Smooth muscle cell (in vitro differentiated cells): ENCODE measurements at regions not wholly inside any gene's neighbourhood (a gene's known extent, or its start where the extent isn't known, plus 50 kb on each side); places are given as distances from the start of the nearest gene placed in this dataset.

Experiments used
- DNase-seq: peaks from one replicate; lab custom pipeline; 2025; ENCODE audit not compliant: unreplicated experiment; lab: John Stamatoyannopoulos, UW
- H2AFZ ChIP-seq: fragments of 200-600 bp; sonication (generic); 2 replicates; pipeline ENCODE4 v1.6.0; 2016; ENCODE audit warnings: antibody characterized with exemption, low read depth, mild to moderate bottlenecking
- H3F3A ChIP-seq: fragments of 200-600 bp; sonication (generic); 2 replicates; pipeline ENCODE4 v1.6.0; 2017; ENCODE audit warnings: antibody characterized with exemption, low read depth
- H3K27ac ChIP-seq: fragments of 200-600 bp; sonication (generic); 2 replicates; pipeline ENCODE4 v1.5.1; 2016; ENCODE audit warnings: low read depth, mild to moderate bottlenecking
- H3K27me3 ChIP-seq: fragments of 200-600 bp; sonication (generic); 2 replicates; pipeline ENCODE4 v1.6.1; 2016; ENCODE audit warnings: low read depth, mild to moderate bottlenecking
- H3K36me3 ChIP-seq: fragments of 200-600 bp; sonication (generic); 2 replicates; pipeline ENCODE4 v1.5.1; 2016; ENCODE audit warnings: low read depth
- H3K4me1 ChIP-seq: fragments of 200-600 bp; sonication (generic); 2 replicates; pipeline ENCODE4 v1.5.1; 2016; ENCODE audit warnings: low read depth
- H3K4me2 ChIP-seq: fragments of 200-600 bp; sonication (generic); 2 replicates; pipeline ENCODE4 v1.6.0; 2016; ENCODE audit warnings: mild to moderate bottlenecking
- H3K4me3 ChIP-seq: fragments of 200-600 bp; sonication (generic); 2 replicates; pipeline ENCODE4 v1.5.1; 2016; ENCODE audit warnings: mild to moderate bottlenecking
- H3K79me2 ChIP-seq: fragments of 200-600 bp; sonication (generic); 2 replicates; pipeline ENCODE4 v1.6.0; 2016; ENCODE audit warnings: low read depth, mild to moderate bottlenecking
- H3K9ac ChIP-seq: fragments of 200-600 bp; sonication (generic); 2 replicates; pipeline ENCODE4 v1.6.0; 2016; ENCODE audit warnings: low read depth
- H3K9me3 ChIP-seq: fragments of 200-600 bp; sonication (generic); replicated peaks from 2 replicates; pipeline ENCODE4 v1.5.1; 2016; ENCODE audit warnings: low read depth
- H4K20me1 ChIP-seq: fragments of 200-600 bp; sonication (generic); 2 replicates; pipeline ENCODE4 v1.6.0; 2016; ENCODE audit warnings: low read depth
- WGBS: methylation state at CpG from one replicate; pipeline ENCODE4 v1.1.7; 2016; ENCODE audit warnings: low lambda C conversion rate; 5-methylcytosine and 5-hydroxymethylcytosine counted together
- TF ChIP-seq, protein P1 (sequence below): fragments of 200-600 bp; sonication (generic); IDR thresholded peaks from 2 replicates; pipeline ENCODE4 v1.5.1; 2017; ENCODE audit warnings: borderline replicate concordance, mild to moderate bottlenecking, antibody characterized with exemption; ENCODE audit not compliant: insufficient read depth, poor library complexity, severe bottlenecking

DNA sequence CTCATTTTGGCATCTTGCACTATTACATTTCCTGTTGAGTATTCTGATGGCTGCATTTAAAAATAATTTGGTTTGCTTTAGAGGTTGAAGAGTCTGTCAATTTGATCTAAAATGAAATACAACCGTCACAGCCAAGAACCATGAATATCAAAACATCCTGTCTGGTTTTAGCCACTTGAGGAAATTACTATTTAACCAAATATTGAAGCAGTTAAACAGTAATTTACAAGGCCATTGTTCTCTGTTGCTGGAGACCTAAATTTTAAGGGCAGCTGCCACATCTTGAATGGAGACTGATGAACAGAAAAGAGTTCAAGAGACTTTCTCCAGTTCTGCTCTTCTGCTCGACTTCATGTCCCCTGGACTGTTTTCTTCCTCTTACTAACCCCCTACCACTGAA is 549.4 kb downstream of the LRRC70 start:
- H3K9ac ChIP-seq: no peak overlapping the region

DNA sequence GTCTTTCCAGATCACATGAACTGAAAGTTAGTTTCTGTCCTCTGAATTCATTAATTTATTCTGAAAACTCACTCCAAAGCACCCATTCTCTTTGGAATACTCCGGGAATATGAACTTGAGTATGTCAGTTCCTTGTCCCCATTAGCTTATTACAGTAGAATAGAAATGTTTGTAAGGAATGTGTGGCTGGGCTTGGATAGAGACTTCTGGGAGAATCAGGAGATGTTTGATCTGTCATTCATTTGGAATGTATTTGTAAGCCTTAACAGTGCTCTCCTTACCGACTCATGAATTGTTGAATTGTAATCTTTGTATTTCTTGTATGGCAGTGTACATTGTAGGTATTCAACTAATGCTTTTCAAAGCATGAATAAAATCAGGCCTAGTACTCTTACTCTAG is 548.4 kb downstream of the LRRC70 start:
- Histone ChIP-seq H3K79me2 (no peaks in the 10 kb centered on the region), H3K4me2 (peak overlapping the region; percentile 53), H3K9me3 (no peaks in the 10 kb centered on the region), H3K4me1 (peaks cover 4% of the 10 kb centered on the region), H3K27me3 (no peaks in the 10 kb centered on the region), H4K20me1 (no peaks in the 10 kb centered on the region), H3K36me3 (no peaks in the 10 kb centered on the region), H3K9ac (no peak overlapping the region), H2AFZ (peak overlapping the region; percentile 75), H3K4me3 (no peak overlapping the region), H3F3A (no peaks in the 10 kb centered on the region), H3K27ac (peak overlapping the region; percentile 65)
- 50% methylated on average over 2 of the region's 2 CpGs for WGBS
- TF ChIP-seq, protein P1, sequence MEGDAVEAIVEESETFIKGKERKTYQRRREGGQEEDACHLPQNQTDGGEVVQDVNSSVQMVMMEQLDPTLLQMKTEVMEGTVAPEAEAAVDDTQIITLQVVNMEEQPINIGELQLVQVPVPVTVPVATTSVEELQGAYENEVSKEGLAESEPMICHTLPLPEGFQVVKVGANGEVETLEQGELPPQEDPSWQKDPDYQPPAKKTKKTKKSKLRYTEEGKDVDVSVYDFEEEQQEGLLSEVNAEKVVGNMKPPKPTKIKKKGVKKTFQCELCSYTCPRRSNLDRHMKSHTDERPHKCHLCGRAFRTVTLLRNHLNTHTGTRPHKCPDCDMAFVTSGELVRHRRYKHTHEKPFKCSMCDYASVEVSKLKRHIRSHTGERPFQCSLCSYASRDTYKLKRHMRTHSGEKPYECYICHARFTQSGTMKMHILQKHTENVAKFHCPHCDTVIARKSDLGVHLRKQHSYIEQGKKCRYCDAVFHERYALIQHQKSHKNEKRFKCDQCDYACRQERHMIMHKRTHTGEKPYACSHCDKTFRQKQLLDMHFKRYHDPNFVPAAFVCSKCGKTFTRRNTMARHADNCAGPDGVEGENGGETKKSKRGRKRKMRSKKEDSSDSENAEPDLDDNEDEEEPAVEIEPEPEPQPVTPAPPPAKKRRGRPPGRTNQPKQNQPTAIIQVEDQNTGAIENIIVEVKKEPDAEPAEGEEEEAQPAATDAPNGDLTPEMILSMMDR: no peak
- no peak for DNase-seq

More for the DNA sequence above, 549.4 kb downstream of the LRRC70 start:
- no peak overlapping the region for H3K4me2 ChIP-seq
- no peak overlapping the region for H2AFZ ChIP-seq
- H3K4me1 ChIP-seq: peaks cover 4% of the 10 kb centered on the region
- TF ChIP-seq, protein P1: no peak
- H3K79me2 ChIP-seq: no peaks in the 10 kb centered on the region
- no peaks in the 10 kb centered on the region for H3K9me3 ChIP-seq
- H3K4me3 ChIP-seq: no peak overlapping the region
- 93% methylated on average over 2 of the region's 2 CpGs for WGBS
- no peaks in the 10 kb centered on the region for H4K20me1 ChIP-seq
- no peak overlapping the region for H3K27ac ChIP-seq
- H3K27me3 ChIP-seq: no peaks in the 10 kb centered on the region
- H3F3A ChIP-seq: no peaks in the 10 kb centered on the region
- no peaks in the 10 kb centered on the region for H3K36me3 ChIP-seq
- DNase-seq: no peak

DNA sequence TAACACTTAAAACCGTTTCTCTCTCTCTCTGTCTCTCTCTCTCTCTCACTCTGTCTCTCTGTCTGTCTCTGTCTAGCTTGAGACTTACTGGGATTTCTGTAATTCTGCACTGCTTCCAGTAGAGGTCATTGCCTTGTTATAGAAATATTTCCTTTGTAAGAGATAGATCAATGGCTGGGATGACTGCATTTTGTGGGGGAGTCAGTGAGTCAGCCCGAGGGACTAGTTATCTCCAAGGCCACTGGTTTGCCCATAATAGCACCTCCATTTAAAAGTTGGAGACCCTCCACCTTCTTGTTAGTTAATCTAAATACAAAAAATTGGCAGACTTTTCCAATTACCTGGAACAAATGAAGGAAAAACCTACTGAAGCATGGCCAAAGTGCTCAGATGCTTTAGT is 547.2 kb downstream of the LRRC70 start:
- TF ChIP-seq, protein P1: peak; percentile 54
- Histone ChIP-seq H4K20me1 (no peaks in the 10 kb centered on the region), H3K79me2 (no peaks in the 10 kb centered on the region), H3K4me1 (peaks cover 4% of the 10 kb centered on the region), H3K9ac (no peak overlapping the region), H3K36me3 (no peaks in the 10 kb centered on the region), H3K27me3 (no peaks in the 10 kb centered on the region), H2AFZ (no peak overlapping the region), H3F3A (no peaks in the 10 kb centered on the region), H3K4me2 (no peak overlapping the region), H3K27ac (no peak overlapping the region), H3K9me3 (no peaks in the 10 kb centered on the region), H3K4me3 (no peak overlapping the region)
- DNase-seq: no peak
- WGBS: 30% methylated on average over 2 of the region's 2 CpGs

DNA sequence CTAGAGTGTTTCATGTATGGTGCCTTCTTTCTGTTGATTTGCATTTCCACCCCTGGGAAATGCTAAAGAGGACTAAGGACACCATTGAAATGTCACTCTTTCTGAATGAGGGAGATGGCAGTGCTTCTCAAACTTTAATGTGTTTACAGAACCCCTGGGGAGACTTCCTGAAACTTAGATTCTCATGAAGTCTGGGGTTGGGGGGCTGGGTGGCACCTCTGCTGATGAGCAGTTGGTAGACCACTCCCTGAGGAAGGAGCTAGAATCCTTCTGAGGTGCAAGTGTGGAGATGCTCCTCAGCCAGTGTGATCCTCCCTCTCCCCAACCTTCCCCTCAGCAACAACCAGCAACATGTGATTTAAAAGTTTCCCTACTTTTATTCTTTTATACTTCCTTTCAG is 546.8 kb downstream of the LRRC70 start:
- Histone ChIP-seq H3K9ac (no peak overlapping the region), H3K27ac (no peak overlapping the region), H3K27me3 (no peaks in the 10 kb centered on the region), H3K79me2 (no peaks in the 10 kb centered on the region), H3K4me3 (no peak overlapping the region), H3K9me3 (no peaks in the 10 kb centered on the region), H3K4me2 (no peak overlapping the region), H2AFZ (no peak overlapping the region), H3F3A (no peaks in the 10 kb centered on the region), H3K4me1 (peaks cover 4% of the 10 kb centered on the region), H4K20me1 (no peaks in the 10 kb centered on the region), H3K36me3 (no peaks in the 10 kb centered on the region)
- no peak for DNase-seq
- TF ChIP-seq, protein P1: no peak
